IMR-90 (cell line): ENCODE measurements at regions not wholly inside any gene's neighbourhood (a gene's known extent, or its start where the extent isn't known, plus 50 kb on each side); places are given as distances from the start of the nearest gene placed in this dataset.

Experiments used
- BHLHE40 ChIP-seq: fragments of 150-350 bp; IDR thresholded peaks from 2 replicates; pipeline ENCODE4 v1.6.1; 2016; ENCODE audit warnings: mild to moderate bottlenecking, low read depth, low read length
- CHD1 ChIP-seq: IDR thresholded peaks from 2 replicates; pipeline ENCODE4 v1.6.1; 2012; ENCODE audit warnings: low read depth, low read length, improper control_type of control experiment
- FOS ChIP-seq: fragments of 150-350 bp; IDR thresholded peaks from 2 replicates; pipeline ENCODE4 v1.6.1; 2016; ENCODE audit warnings: low read depth, low read length
- MAFK ChIP-seq: IDR thresholded peaks from 2 replicates; pipeline ENCODE4 v1.6.1; 2012; ENCODE audit warnings: low read depth, low read length, improper control_type of control experiment
- MAZ ChIP-seq: IDR thresholded peaks from 2 replicates; pipeline ENCODE4 v1.6.1; 2012; ENCODE audit warnings: low read depth, mild to moderate bottlenecking, low read length, improper control_type of control experiment, moderate library complexity, borderline replicate concordance
- MXI1 ChIP-seq: IDR thresholded peaks from 2 replicates; pipeline ENCODE4 v1.6.1; 2012; ENCODE audit warnings: low read depth, mild to moderate bottlenecking, low read length, moderate library complexity, borderline replicate concordance
- NFE2L2 ChIP-seq: fragments of 150-350 bp; IDR thresholded peaks from 2 replicates; pipeline ENCODE4 v1.6.1; 2016; ENCODE audit warnings: low read depth, mild to moderate bottlenecking, low read length
- POLR2A ChIP-seq: IDR thresholded peaks from 2 replicates; pipeline ENCODE4 v1.6.1; 2012; ENCODE audit warnings: mild to moderate bottlenecking, low read depth, low read length
- RAD21 ChIP-seq: IDR thresholded peaks from 2 replicates; pipeline ENCODE4 v1.6.1; 2012; ENCODE audit warnings: low read length, improper control_type of control experiment
- RCOR1 ChIP-seq: IDR thresholded peaks from 2 replicates; pipeline ENCODE4 v1.6.1; 2012; ENCODE audit warnings: mild to moderate bottlenecking, low read length, improper control_type of control experiment; ENCODE audit not compliant: insufficient replicate concordance
- RFX5 ChIP-seq: IDR thresholded peaks from 2 replicates; pipeline ENCODE4 v1.8.0; 2012; ENCODE audit warnings: low read depth, mild to moderate bottlenecking, low read length, moderate library complexity
- SMC3 ChIP-seq: fragments of 150-350 bp; IDR thresholded peaks from 2 replicates; pipeline ENCODE4 v1.6.1; 2016; ENCODE audit warnings: low read depth, mild to moderate bottlenecking, antibody characterized with exemption, low read length, moderate library complexity
- TF ChIP-seq, protein P1 (sequence below): conservative IDR thresholded peaks from 2 replicates; pipeline ENCODE4 v1.5.1; 2012; ENCODE audit warnings: mild to moderate bottlenecking, low read depth, low read length, improper control_type of control experiment
- TF ChIP-seq, protein P2 (sequence below): fragments of 150-350 bp; IDR thresholded peaks from 2 replicates; pipeline ENCODE4 v1.6.1; 2017; ENCODE audit warnings: mild to moderate bottlenecking, antibody characterized with exemption, low read length, low read depth

DNA sequence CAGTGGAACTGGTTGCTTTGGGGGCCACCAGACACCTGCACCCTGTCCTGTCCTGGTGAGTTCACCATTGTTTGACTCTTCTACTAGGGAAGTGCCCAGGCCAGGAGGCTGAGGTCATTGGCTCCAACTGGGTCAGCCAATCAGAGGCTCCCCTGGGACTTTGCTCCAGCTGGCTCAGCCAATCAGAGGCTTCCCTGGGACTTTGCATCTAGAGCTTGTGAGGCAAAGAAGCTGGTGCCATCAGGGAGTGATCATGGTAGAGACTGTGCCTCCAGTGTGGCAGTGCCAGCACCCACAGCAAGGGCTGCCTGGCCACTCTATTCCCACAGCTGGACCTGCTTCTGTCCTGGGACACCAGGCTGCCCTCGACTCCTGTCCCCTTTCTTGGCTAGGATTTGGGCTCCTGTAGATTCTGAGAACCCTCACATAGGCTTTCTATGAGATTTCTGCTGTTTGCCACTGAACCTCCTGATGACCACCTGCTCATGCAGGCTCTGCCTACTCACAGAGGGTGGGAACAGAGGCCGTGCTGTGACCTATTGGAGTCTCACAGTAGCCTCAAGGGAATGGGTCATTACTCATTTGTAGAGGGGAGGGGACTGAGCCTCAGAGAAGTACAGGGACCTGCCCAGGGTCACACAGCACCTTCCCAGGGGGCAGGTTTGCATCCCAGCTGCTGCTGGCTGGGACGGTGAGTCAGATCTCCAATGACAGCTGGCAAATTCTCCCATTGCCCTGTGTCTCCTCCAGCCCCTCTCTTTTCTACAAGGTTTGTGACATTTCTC is 59.2 kb upstream of the SHISAL1 start:
- TF ChIP-seq, protein P1, sequence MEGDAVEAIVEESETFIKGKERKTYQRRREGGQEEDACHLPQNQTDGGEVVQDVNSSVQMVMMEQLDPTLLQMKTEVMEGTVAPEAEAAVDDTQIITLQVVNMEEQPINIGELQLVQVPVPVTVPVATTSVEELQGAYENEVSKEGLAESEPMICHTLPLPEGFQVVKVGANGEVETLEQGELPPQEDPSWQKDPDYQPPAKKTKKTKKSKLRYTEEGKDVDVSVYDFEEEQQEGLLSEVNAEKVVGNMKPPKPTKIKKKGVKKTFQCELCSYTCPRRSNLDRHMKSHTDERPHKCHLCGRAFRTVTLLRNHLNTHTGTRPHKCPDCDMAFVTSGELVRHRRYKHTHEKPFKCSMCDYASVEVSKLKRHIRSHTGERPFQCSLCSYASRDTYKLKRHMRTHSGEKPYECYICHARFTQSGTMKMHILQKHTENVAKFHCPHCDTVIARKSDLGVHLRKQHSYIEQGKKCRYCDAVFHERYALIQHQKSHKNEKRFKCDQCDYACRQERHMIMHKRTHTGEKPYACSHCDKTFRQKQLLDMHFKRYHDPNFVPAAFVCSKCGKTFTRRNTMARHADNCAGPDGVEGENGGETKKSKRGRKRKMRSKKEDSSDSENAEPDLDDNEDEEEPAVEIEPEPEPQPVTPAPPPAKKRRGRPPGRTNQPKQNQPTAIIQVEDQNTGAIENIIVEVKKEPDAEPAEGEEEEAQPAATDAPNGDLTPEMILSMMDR: no peak
- no peak for TF ChIP-seq NFE2L2
- TF ChIP-seq BHLHE40: no peak
- TF ChIP-seq SMC3: no peak
- no peak for TF ChIP-seq FOS
- no peak for TF ChIP-seq POLR2A
- TF ChIP-seq MAZ: no peak
- TF ChIP-seq RFX5: no peak
- no peak for TF ChIP-seq RCOR1
- TF ChIP-seq, protein P2, sequence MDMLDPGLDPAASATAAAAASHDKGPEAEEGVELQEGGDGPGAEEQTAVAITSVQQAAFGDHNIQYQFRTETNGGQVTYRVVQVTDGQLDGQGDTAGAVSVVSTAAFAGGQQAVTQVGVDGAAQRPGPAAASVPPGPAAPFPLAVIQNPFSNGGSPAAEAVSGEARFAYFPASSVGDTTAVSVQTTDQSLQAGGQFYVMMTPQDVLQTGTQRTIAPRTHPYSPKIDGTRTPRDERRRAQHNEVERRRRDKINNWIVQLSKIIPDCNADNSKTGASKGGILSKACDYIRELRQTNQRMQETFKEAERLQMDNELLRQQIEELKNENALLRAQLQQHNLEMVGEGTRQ: no peak
- no peak for TF ChIP-seq RAD21
- no peak for TF ChIP-seq MAFK
- TF ChIP-seq MXI1: no peak
- no peak for TF ChIP-seq CHD1
